ENCODE measurements at regions not wholly inside any gene's neighbourhood (a gene's known extent, or its start where the extent isn't known, plus 50 kb on each side); places are given as distances from the start of the nearest gene placed in this dataset.

GRCh38 chr5:104909803-104910202 lies 1347.2 kb upstream of the NUDT12 start:
- Histone ChIP-seq H3K27me3 (ENCODE audit: control insufficient read depth, extremely low read depth, insufficient read depth, low read length) (no peaks in the 10 kb centered on the region), H3K36me3 (ENCODE audit: control insufficient read depth in 2 of 2, extremely low read depth in 1 of 2, insufficient read depth in 2 of 2, low read length in 2 of 2) (no peaks in the 10 kb centered on the region), H3K9ac (ENCODE audit: control insufficient read depth, extremely low read depth, insufficient read depth, low read length) (no peak overlapping the region), H3K79me2 (ENCODE audit: control insufficient read depth, insufficient read depth, low read length) (no peaks in the 10 kb centered on the region), H2AFZ (ENCODE audit: control insufficient read depth, low read length) (no peak overlapping the region), H3K27ac (ENCODE audit: control insufficient read depth, insufficient read depth, low read length) (no peak overlapping the region), H3K4me2 (ENCODE audit: control insufficient read depth, extremely low read depth, insufficient read depth, low read depth, low read length) (no peak overlapping the region), H3K9me1 (ENCODE audit: control insufficient read depth, extremely low read depth, insufficient read depth, low read length) (no peaks in the 10 kb centered on the region), H3K9me3 (ENCODE audit: control insufficient read depth, low read depth, low read length) (no peaks in the 10 kb centered on the region), H3K4me1 (ENCODE audit: control insufficient read depth, extremely low read depth, insufficient read depth, low read length) (peaks cover 4% of the 10 kb centered on the region), H4K20me1 (ENCODE audit: control insufficient read depth, extremely low read depth, insufficient read depth, low read length) (no peaks in the 10 kb centered on the region), H3K4me3 (ENCODE audit: control insufficient read depth in 2 of 3, extremely low read depth in 1 of 3, insufficient read depth in 2 of 3, low read depth in 1 of 3, low read length in 3 of 3) (no peak overlapping the region)
- dilution Hi-C loops (cut with MboI; ENCODE audit: extremely low pct_ligation_motif_present, low sequenced_read_pairs) = no loop called here
- FAIRE-seq (no peak), DNase-seq (ENCODE audit: low read depth, low spot score) (no peak)
- TF ChIP-seq, protein P1, sequence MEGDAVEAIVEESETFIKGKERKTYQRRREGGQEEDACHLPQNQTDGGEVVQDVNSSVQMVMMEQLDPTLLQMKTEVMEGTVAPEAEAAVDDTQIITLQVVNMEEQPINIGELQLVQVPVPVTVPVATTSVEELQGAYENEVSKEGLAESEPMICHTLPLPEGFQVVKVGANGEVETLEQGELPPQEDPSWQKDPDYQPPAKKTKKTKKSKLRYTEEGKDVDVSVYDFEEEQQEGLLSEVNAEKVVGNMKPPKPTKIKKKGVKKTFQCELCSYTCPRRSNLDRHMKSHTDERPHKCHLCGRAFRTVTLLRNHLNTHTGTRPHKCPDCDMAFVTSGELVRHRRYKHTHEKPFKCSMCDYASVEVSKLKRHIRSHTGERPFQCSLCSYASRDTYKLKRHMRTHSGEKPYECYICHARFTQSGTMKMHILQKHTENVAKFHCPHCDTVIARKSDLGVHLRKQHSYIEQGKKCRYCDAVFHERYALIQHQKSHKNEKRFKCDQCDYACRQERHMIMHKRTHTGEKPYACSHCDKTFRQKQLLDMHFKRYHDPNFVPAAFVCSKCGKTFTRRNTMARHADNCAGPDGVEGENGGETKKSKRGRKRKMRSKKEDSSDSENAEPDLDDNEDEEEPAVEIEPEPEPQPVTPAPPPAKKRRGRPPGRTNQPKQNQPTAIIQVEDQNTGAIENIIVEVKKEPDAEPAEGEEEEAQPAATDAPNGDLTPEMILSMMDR (optimal IDR thresholded peaks at IDR 0.05 in 1 of 3, IDR thresholded peaks at IDR 0.05 in 1 of 3, conservative IDR thresholded peaks at IDR 0.05 in 1 of 3; ENCODE audit: extremely low read depth in 1 of 3, insufficient read depth in 2 of 3, low read length in 3 of 3) = no peak
- TF ChIP-seq EZH2 (IDR thresholded peaks at IDR 0.05; ENCODE audit: low read length) = no peak

- no peak overlapping the region for H3K9ac ChIP-seq (ENCODE audit: control insufficient read depth, extremely low read depth, insufficient read depth, low read length)
- H3K9me3 ChIP-seq (ENCODE audit: control insufficient read depth, low read depth, low read length) = no peaks in the 10 kb centered on the region
- H2AFZ ChIP-seq (ENCODE audit: control insufficient read depth, low read length) = no peak overlapping the region
- no peak for TF ChIP-seq EZH2 (IDR thresholded peaks at IDR 0.05; ENCODE audit: low read length)
- TF ChIP-seq, protein P1 (optimal IDR thresholded peaks at IDR 0.05 in 1 of 3, IDR thresholded peaks at IDR 0.05 in 1 of 3, conservative IDR thresholded peaks at IDR 0.05 in 1 of 3; ENCODE audit: extremely low read depth in 1 of 3, insufficient read depth in 2 of 3, low read length in 3 of 3) = no peak
- no peak overlapping the region for H3K4me2 ChIP-seq (ENCODE audit: control insufficient read depth, extremely low read depth, insufficient read depth, low read depth, low read length)
- H3K4me3 ChIP-seq (ENCODE audit: control insufficient read depth in 2 of 3, extremely low read depth in 1 of 3, insufficient read depth in 2 of 3, low read depth in 1 of 3, low read length in 3 of 3) = no peak overlapping the region
- FAIRE-seq (no peak), DNase-seq (ENCODE audit: low read depth, low spot score) (no peak)
- no peaks in the 10 kb centered on the region for H3K4me1 ChIP-seq (ENCODE audit: control insufficient read depth, extremely low read depth, insufficient read depth, low read length)
- no peak overlapping the region for H3K27ac ChIP-seq (ENCODE audit: control insufficient read depth, insufficient read depth, low read length)
- dilution Hi-C loops (cut with MboI; ENCODE audit: extremely low pct_ligation_motif_present, low sequenced_read_pairs) = no loop called here
- no peaks in the 10 kb centered on the region for H3K27me3 ChIP-seq (ENCODE audit: control insufficient read depth, extremely low read depth, insufficient read depth, low read length)
- H4K20me1 ChIP-seq (ENCODE audit: control insufficient read depth, extremely low read depth, insufficient read depth, low read length) = no peaks in the 10 kb centered on the region
- no peaks in the 10 kb centered on the region for H3K9me1 ChIP-seq (ENCODE audit: control insufficient read depth, extremely low read depth, insufficient read depth, low read length)
- H3K79me2 ChIP-seq (ENCODE audit: control insufficient read depth, insufficient read depth, low read length) = no peaks in the 10 kb centered on the region
- no peaks in the 10 kb centered on the region for H3K36me3 ChIP-seq (ENCODE audit: control insufficient read depth in 2 of 2, extremely low read depth in 1 of 2, insufficient read depth in 2 of 2, low read length in 2 of 2)
Observed at GRCh38 chr5:104904561-104904960, 1342.0 kb upstream of the NUDT12 start.
